Sigmoid colon (tissue), 6 donors: ENCODE measurements at regions not wholly inside any gene's neighbourhood (a gene's known extent, or its start where the extent isn't known, plus 50 kb on each side); places are given as distances from the start of the nearest gene placed in this dataset.

Experiments used
- DNase-seq: peaks from one replicate; pipeline ENCODE4 v3.0.0-alpha.2; 2019
- H3K27ac ChIP-seq, 4 donors: fragments of 200-600 bp; sonication (generic); one replicate each; pipeline ENCODE4 v1.5.1; 2016 to 2019; ENCODE audit warnings: mild to moderate bottlenecking in 1 of 4
- H3K27me3 ChIP-seq, 3 donors: fragments of 200-600 bp; sonication (generic); one replicate each; pipeline ENCODE4 v1.5.1; 2019; ENCODE audit warnings: mild to moderate bottlenecking in 1 of 3
- H3K36me3 ChIP-seq, 4 donors: fragments of 200-600 bp; sonication (generic); one replicate each; pipeline ENCODE4 v1.5.1; 2016 to 2019
- H3K4me1 ChIP-seq, 4 donors: fragments of 200-600 bp; sonication (generic); one replicate each; pipeline ENCODE4 v1.5.1; 2017 to 2019
- H3K4me3 ChIP-seq, 4 donors: fragments of 200-600 bp; sonication (generic); one replicate each; pipeline ENCODE4 v1.5.1; 2017 to 2019; ENCODE audit warnings: mild to moderate bottlenecking in 2 of 4, moderate library complexity in 1 of 4
- H3K9me3 ChIP-seq, 4 donors: fragments of 200-600 bp in 3 of 4; sonication (generic) in 3 of 4; one replicate each; pipeline versions ENCODE4 v1.5.1 to v1.6.1; 2013 to 2019
- CTCF ChIP-seq, 4 experiments: fragments of 450-650 bp in 3 of 4; fragments of 200-600 bp in 1 of 4; IDR thresholded peaks; one replicate each; pipeline ENCODE4 v1.5.1; 2016 to 2019; ENCODE audit warnings: antibody characterized with exemption in 4 of 4, mild to moderate bottlenecking in 3 of 4, moderate library complexity in 2 of 4
- EP300 ChIP-seq, 4 donors: sonication (generic); formaldehyde crosslinking; IDR thresholded peaks; one replicate each; pipeline ENCODE4 v1.6.1; 2017; ENCODE audit warnings: antibody characterized with exemption in 4 of 4
- POLR2A ChIP-seq, 2 donors: fragments of 450-650 bp; IDR thresholded peaks; one replicate each; pipeline ENCODE4 v1.6.1; 2016; ENCODE audit warnings: antibody characterized with exemption in 2 of 2, mild to moderate bottlenecking in 2 of 2, moderate library complexity in 2 of 2
- POLR2AphosphoS5 ChIP-seq, 4 donors: sonication (generic); formaldehyde crosslinking; IDR thresholded peaks; one replicate each; pipeline ENCODE4 v1.6.1; 2017; ENCODE audit warnings: antibody characterized with exemption in 4 of 4
- WGBS, 2 donors: extraction: QIAGEN DNeasy Blood & Tissue Kit; methylation state at CpG; one replicate each; pipeline ENCODE4 v1.1.7; 2013; 5-methylcytosine and 5-hydroxymethylcytosine counted together
- intact Hi-C: fragments of 100-400 bp; cut with DNase I; formaldehyde crosslinking; loops from one replicate; pipeline ENCODE4 v1.15.1; 2023
- donor health status: healthy with polysubstance abuse.
- donor health status: healthy.

- 81 to 82% methylated on average over 6 of the region's 6 CpGs for WGBS, 2 donors
- no peak for TF ChIP-seq POLR2AphosphoS5 (IDR thresholded peaks at IDR 0.05)
- no peak for TF ChIP-seq POLR2A (IDR thresholded peaks at IDR 0.05)
- TF ChIP-seq CTCF (IDR thresholded peaks at IDR 0.05) = no peak
- no peak for TF ChIP-seq EP300 (IDR thresholded peaks at IDR 0.05)
- Histone ChIP-seq H3K36me3 (no peaks in the 10 kb centered on the region), H3K4me3 (no peak overlapping the region), H3K4me1 (peaks cover 0 to 67% (median 24%) of the 10 kb centered on the region in 4 donors), H3K9me3 (no peaks in the 10 kb centered on the region), H3K27ac (peak overlapping the region in 3 of 4 donors; percentile 0 to 52 (median 20)), H3K27me3 (no peaks in the 10 kb centered on the region)
- DNase-seq = no peak
- intact Hi-C loops = no loop called here
These were observed 590.3 kb upstream of the CITED2 start for GRCh38 chr6:139964737-139965136.

GRCh38 chr6:139962654-139963347, 588.4 kb upstream of the CITED2 start:
- intact Hi-C loops = no loop called here

GRCh38 chr6:139961190-139961589, 586.7 kb upstream of the CITED2 start:
- Histone ChIP-seq H3K9me3 (no peaks in the 10 kb centered on the region), H3K27ac (peak overlapping the region in 2 of 4 donors; percentile 10 to 40), H3K27me3 (no peaks in the 10 kb centered on the region), H3K4me3 (no peak overlapping the region), H3K36me3 (no peaks in the 10 kb centered on the region), H3K4me1 (peaks cover 0 to 57% (median 24%) of the 10 kb centered on the region in 4 donors)
- TF ChIP-seq CTCF (IDR thresholded peaks at IDR 0.05) = no peak
- peak in 1 of 4 donors; percentile 31 for TF ChIP-seq POLR2AphosphoS5 (IDR thresholded peaks at IDR 0.05)
- 43 to 74% methylated on average over 2 of the region's 2 CpGs for WGBS, 2 donors
- no peak for DNase-seq
- intact Hi-C loops = no loop called here

More at GRCh38 chr6:139962654-139963347, 588.4 kb upstream of the CITED2 start:
- no peaks in the 10 kb centered on the region for H3K27me3 ChIP-seq
- no peak overlapping the region for H3K4me3 ChIP-seq
- peaks cover 0 to 67% (median 24%) of the 10 kb centered on the region in 4 donors for H3K4me1 ChIP-seq
- peak overlapping the region in 1 of 4 donors; percentile 45 for H3K27ac ChIP-seq
- no peaks in the 10 kb centered on the region for H3K36me3 ChIP-seq
- TF ChIP-seq POLR2A (IDR thresholded peaks at IDR 0.05) (no peak), EP300 (IDR thresholded peaks at IDR 0.05) (no peak), POLR2AphosphoS5 (IDR thresholded peaks at IDR 0.05) (no peak), CTCF (IDR thresholded peaks at IDR 0.05) (no peak)
- no peak for DNase-seq
- H3K9me3 ChIP-seq = no peaks in the 10 kb centered on the region
- 87 to 89% methylated on average over 6 of the region's 6 CpGs for WGBS, 2 donors

- no peaks in the 10 kb centered on the region for H3K27me3 ChIP-seq
- TF ChIP-seq POLR2A (IDR thresholded peaks at IDR 0.05) (no peak), CTCF (IDR thresholded peaks at IDR 0.05) (no peak), POLR2AphosphoS5 (IDR thresholded peaks at IDR 0.05) (no peak), EP300 (IDR thresholded peaks at IDR 0.05) (no peak)
- H3K4me3 ChIP-seq = no peak overlapping the region
- peaks cover 0 to 52% (median 19%) of the 10 kb centered on the region in 4 donors for H3K4me1 ChIP-seq
- H3K9me3 ChIP-seq = no peaks in the 10 kb centered on the region
- H3K27ac ChIP-seq = peak overlapping the region in 2 of 4 donors; percentile 10 to 40
- DNase-seq = no peak
- no peaks in the 10 kb centered on the region for H3K36me3 ChIP-seq
- intact Hi-C loops = no loop called here
- WGBS, 2 donors = 74 to 83% methylated on average over 2 of the region's 2 CpGs
These were observed 586.2 kb upstream of the CITED2 start for GRCh38 chr6:139960671-139961070.
